Upper lobe of left lung (tissue), 4 donors: ENCODE measurements at regions not wholly inside any gene's neighbourhood (a gene's known extent, or its start where the extent isn't known, plus 50 kb on each side); places are given as distances from the start of the nearest gene placed in this dataset.

Source experiments
- EP300 ChIP-seq, 4 donors: sonication (generic); formaldehyde crosslinking; IDR thresholded peaks; one replicate each; pipeline ENCODE4 v1.5.1; 2017; ENCODE audit warnings: antibody characterized with exemption in 4 of 4, control low read depth in 2 of 4
- POLR2A ChIP-seq, 4 donors: fragments of 450-650 bp; IDR thresholded peaks; one replicate each; pipeline ENCODE4 v1.5.1; 2016 to 2017; ENCODE audit warnings: antibody characterized with exemption in 4 of 4, mild to moderate bottlenecking in 2 of 4
- POLR2AphosphoS5 ChIP-seq, 2 donors: sonication (generic); formaldehyde crosslinking; IDR thresholded peaks; one replicate each; pipeline ENCODE4 v1.5.1; 2017; ENCODE audit warnings: antibody characterized with exemption in 2 of 2
- TF ChIP-seq, protein P1 (sequence below), 6 experiments: fragments of 450-650 bp in 4 of 6; fragments of 200-600 bp in 2 of 6; sonication (generic) in 2 of 6; IDR thresholded peaks; one replicate each; pipeline ENCODE4 v1.5.1; 2016 to 2019; ENCODE audit warnings: antibody characterized with exemption in 6 of 6

DNA sequence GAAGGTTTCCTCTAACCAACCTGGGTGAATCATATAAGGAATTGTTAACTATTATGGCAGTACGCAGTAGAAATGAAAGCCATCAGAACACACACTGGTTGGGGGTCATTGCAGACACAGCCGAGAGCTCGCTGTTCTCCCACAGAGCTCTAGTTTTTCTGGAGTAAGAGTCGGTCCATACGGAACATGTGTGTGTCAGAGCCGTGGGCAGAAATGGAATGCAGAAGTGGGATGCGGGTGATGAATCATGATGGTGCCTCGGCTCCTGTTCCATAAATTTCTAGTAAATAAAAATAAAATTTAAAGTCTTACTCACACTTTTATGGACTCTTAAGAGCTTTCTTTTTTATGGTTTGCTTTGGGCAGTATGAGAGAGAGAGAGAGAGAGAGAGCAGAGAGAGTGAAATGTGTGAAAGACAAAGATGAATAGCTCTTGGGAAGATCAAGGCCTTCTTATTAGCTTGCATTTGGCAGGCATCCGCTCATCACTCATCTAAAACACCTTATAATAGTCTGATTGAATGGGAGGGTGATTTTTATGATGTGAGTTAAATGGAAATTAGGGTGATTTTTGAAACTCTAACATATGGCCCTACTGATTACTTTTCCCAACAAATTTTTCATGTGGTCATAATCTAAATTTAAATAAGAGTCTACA lies 98.8 kb upstream of the PFKP start:
- TF ChIP-seq, protein P1, sequence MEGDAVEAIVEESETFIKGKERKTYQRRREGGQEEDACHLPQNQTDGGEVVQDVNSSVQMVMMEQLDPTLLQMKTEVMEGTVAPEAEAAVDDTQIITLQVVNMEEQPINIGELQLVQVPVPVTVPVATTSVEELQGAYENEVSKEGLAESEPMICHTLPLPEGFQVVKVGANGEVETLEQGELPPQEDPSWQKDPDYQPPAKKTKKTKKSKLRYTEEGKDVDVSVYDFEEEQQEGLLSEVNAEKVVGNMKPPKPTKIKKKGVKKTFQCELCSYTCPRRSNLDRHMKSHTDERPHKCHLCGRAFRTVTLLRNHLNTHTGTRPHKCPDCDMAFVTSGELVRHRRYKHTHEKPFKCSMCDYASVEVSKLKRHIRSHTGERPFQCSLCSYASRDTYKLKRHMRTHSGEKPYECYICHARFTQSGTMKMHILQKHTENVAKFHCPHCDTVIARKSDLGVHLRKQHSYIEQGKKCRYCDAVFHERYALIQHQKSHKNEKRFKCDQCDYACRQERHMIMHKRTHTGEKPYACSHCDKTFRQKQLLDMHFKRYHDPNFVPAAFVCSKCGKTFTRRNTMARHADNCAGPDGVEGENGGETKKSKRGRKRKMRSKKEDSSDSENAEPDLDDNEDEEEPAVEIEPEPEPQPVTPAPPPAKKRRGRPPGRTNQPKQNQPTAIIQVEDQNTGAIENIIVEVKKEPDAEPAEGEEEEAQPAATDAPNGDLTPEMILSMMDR (IDR thresholded peaks at IDR 0.05) = no peak
- TF ChIP-seq POLR2AphosphoS5 (IDR thresholded peaks at IDR 0.05) (no peak), POLR2A (IDR thresholded peaks at IDR 0.05) (no peak), EP300 (IDR thresholded peaks at IDR 0.05) (no peak)
